ENCODE measurements at regions not wholly inside any gene's neighbourhood (a gene's known extent, or its start where the extent isn't known, plus 50 kb on each side); places are given as distances from the start of the nearest gene placed in this dataset.

DNA sequence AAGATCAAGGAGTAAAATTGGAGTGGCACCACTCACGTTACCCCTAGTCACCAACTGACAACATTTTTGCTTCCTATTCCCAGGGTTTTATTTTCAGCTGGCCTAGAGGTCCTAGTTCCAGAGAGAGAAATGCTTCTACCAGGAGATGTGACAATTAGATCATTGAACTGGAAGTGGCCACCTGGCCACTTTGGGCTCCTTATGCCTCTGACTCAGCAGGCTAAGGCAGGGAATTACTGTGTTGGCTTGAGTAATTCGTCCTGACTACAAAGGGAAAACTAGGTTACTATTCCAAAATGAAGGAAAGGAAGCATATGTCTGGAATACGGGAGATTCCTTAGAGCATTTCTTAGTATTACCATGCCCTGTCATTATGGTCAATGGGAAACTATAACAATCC lies 831.6 kb upstream of the NDST4 start:
- Histone ChIP-seq H3K27me3 (no peaks in the 10 kb centered on the region), H3K36me3 (no peaks in the 10 kb centered on the region), H3K27ac (no peak overlapping the region), H3K4me3 (no peak overlapping the region), H3K9me3 (peaks cover 0 to 6% (median 0%) of the 10 kb centered on the region in 4 donors), H3K4me1 (no peaks in the 10 kb centered on the region)
- intact Hi-C loops (cut with DNase I) = no loop called here
- WGBS, 2 donors = 63 to 83% methylated on average over 3 of the region's 3 CpGs
- TF ChIP-seq CTCF (IDR thresholded peaks at IDR 0.05) (no peak), POLR2A (IDR thresholded peaks at IDR 0.05) (no peak), POLR2AphosphoS5 (IDR thresholded peaks at IDR 0.05) (no peak), EP300 (IDR thresholded peaks at IDR 0.05) (no peak)
- no peak for DNase-seq

GRCh38 chr4:115944146-115944905 lies 830.9 kb upstream of the NDST4 start:
- no peaks in the 10 kb centered on the region for H3K27me3 ChIP-seq
- no peak overlapping the region for H3K27ac ChIP-seq
- H3K36me3 ChIP-seq = no peaks in the 10 kb centered on the region
- H3K4me1 ChIP-seq = no peaks in the 10 kb centered on the region
- DNase-seq = no peak
- H3K4me3 ChIP-seq = no peak overlapping the region
- TF ChIP-seq POLR2AphosphoS5 (IDR thresholded peaks at IDR 0.05) = no peak
- TF ChIP-seq EP300 (IDR thresholded peaks at IDR 0.05) = no peak
- no peak for TF ChIP-seq POLR2A (IDR thresholded peaks at IDR 0.05)
- TF ChIP-seq CTCF (IDR thresholded peaks at IDR 0.05) = no peak
- 94% methylated on average over 5 of the region's 5 CpGs for WGBS, 2 donors
- intact Hi-C loops (cut with DNase I) = no loop called here
- H3K9me3 ChIP-seq = peaks cover 0 to 6% (median 0%) of the 10 kb centered on the region in 4 donors

- no peak overlapping the region for H3K27ac ChIP-seq
- TF ChIP-seq POLR2AphosphoS5 (IDR thresholded peaks at IDR 0.05) (no peak), CTCF (IDR thresholded peaks at IDR 0.05) (no peak), EP300 (IDR thresholded peaks at IDR 0.05) (no peak), POLR2A (IDR thresholded peaks at IDR 0.05) (no peak)
- WGBS, 2 donors = 83 to 85% methylated on average over 4 of the region's 4 CpGs
- no peak overlapping the region for H3K4me3 ChIP-seq
- DNase-seq = no peak
- H3K9me3 ChIP-seq = no peaks in the 10 kb centered on the region
- no peaks in the 10 kb centered on the region for H3K36me3 ChIP-seq
- intact Hi-C loops (cut with DNase I) = no loop called here
- H3K4me1 ChIP-seq = no peaks in the 10 kb centered on the region
- no peaks in the 10 kb centered on the region for H3K27me3 ChIP-seq
Observed at GRCh38 chr4:115938764-115939443, 825.5 kb upstream of the NDST4 start.

DNA sequence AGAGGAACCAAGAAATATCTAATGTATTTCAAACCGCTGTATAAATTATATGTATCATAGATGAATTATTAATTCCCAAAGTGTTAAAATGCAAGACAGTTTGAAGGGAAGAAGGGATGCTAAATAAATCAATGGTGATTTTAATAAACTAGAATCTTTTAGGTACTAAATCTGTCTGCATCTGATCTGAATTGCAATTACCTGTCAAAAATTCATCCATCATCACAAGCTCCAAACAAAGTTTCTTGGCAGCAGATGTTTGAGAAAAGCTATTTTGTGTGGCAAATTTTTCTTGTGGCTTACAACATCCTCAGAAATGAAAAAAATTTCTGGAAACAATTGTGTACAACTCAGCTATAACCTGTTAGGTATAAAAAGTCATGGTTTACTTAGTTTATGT lies 816.0 kb upstream of the NDST4 start:
- H3K27ac ChIP-seq = no peak overlapping the region
- TF ChIP-seq POLR2AphosphoS5 (IDR thresholded peaks at IDR 0.05) = no peak
- no peak for TF ChIP-seq CTCF (IDR thresholded peaks at IDR 0.05)
- TF ChIP-seq EP300 (IDR thresholded peaks at IDR 0.05) = no peak
- TF ChIP-seq POLR2A (IDR thresholded peaks at IDR 0.05) = no peak
- intact Hi-C loops (cut with DNase I) = no loop called here
- H3K36me3 ChIP-seq = no peaks in the 10 kb centered on the region
- H3K4me1 ChIP-seq = no peaks in the 10 kb centered on the region
- no peak for DNase-seq
- WGBS, 2 donors = 92 to 94% methylated on average over 1 of the region's 1 CpG
- H3K4me3 ChIP-seq = no peak overlapping the region
- no peaks in the 10 kb centered on the region for H3K9me3 ChIP-seq
- no peaks in the 10 kb centered on the region for H3K27me3 ChIP-seq

Measured in sigmoid colon (tissue), 6 donors.